ENCODE measurements at regions not wholly inside any gene's neighbourhood (a gene's known extent, or its start where the extent isn't known, plus 50 kb on each side); places are given as distances from the start of the nearest gene placed in this dataset.
A peak's percentile ranks its signal among the peaks of the same experiment; 100 is the strongest.

DNA sequence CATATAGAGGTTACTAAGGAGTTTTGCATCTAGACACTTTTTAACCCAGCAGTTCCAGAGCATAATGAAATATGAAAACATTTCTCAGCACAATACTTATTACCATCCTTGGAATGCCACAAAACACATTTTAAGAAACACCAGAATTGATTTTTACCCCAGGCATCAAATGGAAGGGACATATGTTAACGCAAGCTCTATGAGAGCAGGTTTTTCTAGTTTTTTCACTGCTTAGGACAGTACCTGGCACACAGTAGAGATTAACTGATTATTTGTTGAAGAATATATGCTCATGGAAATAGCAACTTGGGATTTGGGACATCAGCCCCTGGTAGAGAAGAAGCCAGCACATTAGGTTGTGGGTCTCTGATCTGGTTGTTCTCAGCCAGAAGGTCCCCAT, 67.0 kb upstream of the ARID5B start:
- H3K4me1 ChIP-seq (ENCODE audit: insufficient read depth, low read length, poor library complexity, severe bottlenecking), result peaks cover 39% of the 10 kb centered on the region
- no peak for TF ChIP-seq CTCF (conservative IDR thresholded peaks at IDR 0.05; ENCODE audit: low read depth, low read length)
- no peak for TF ChIP-seq EZH2 (IDR thresholded peaks at IDR 0.05; ENCODE audit: borderline replicate concordance, low read depth, low read length, poor library complexity, severe bottlenecking)
- intact Hi-C loops (cut with micrococcal nuclease; ENCODE audit: unreplicated experiment), result loop anchor here (10.0 kb wide), 2 partner anchors 690 to 1010 kb away; no protein-coding TSS in a partner anchor
- CTCF ChIA-PET, result interaction anchor here (0.9 to 1.2 kb wide), 3 partner anchors 80 to 244 kb away, joined by 3 to 6 read pairs (median 3); no protein-coding TSS in a partner anchor
- H3K27ac ChIP-seq (ENCODE audit: low read depth, low read length, poor library complexity, severe bottlenecking), result peak overlapping the region; percentile 77
- no peak overlapping the region for H3K4me3 ChIP-seq (ENCODE audit: low read depth, low read length, poor library complexity, severe bottlenecking)
- H3K9me3 ChIP-seq (ENCODE audit: low read depth, low read length, poor library complexity, severe bottlenecking), result no peaks in the 10 kb centered on the region
- H3K27me3 ChIP-seq (replicated peaks; ENCODE audit: insufficient read depth, low read depth, low read length, poor library complexity), result no peaks in the 10 kb centered on the region
- DNase-seq (ENCODE audit: low spot score), result no peak
- POLR2A ChIA-PET (ENCODE audit: low non-redundant PET), result no interaction called here
- H3K36me3 ChIP-seq (ENCODE audit: insufficient read depth, low read length, poor library complexity, severe bottlenecking), result no peaks in the 10 kb centered on the region
- BruUV-seq (replicated peaks), result no TSS peak

- no peaks in the 10 kb centered on the region for H3K36me3 ChIP-seq (ENCODE audit: insufficient read depth, low read length, poor library complexity, severe bottlenecking)
- peak overlapping the region; percentile 0 for H3K4me3 ChIP-seq (ENCODE audit: low read depth, low read length, poor library complexity, severe bottlenecking)
- H3K9me3 ChIP-seq (ENCODE audit: low read depth, low read length, poor library complexity, severe bottlenecking), result no peaks in the 10 kb centered on the region
- H3K4me1 ChIP-seq (ENCODE audit: insufficient read depth, low read length, poor library complexity, severe bottlenecking), result peaks cover 39% of the 10 kb centered on the region
- DNase-seq (ENCODE audit: low spot score), result peak; percentile 80
- POLR2A ChIA-PET (ENCODE audit: low non-redundant PET), result interaction anchor here (0.7 kb wide), 1 partner anchor 609 kb away, joined by 9 read pairs; no protein-coding TSS in a partner anchor
- CTCF ChIA-PET, result interaction anchor here (0.5 to 1.2 kb wide), 6 partner anchors 81 to 682 kb away, joined by 3 to 6 read pairs (median 3); no protein-coding TSS in a partner anchor
- TSS peak; percentile 58 for BruUV-seq (replicated peaks)
- intact Hi-C loops (cut with micrococcal nuclease; ENCODE audit: unreplicated experiment), result loop anchor here (5.0 to 10.0 kb wide), 3 partner anchors 362 to 1011 kb away; no protein-coding TSS in a partner anchor
- no peaks in the 10 kb centered on the region for H3K27me3 ChIP-seq (replicated peaks; ENCODE audit: insufficient read depth, low read depth, low read length, poor library complexity)
- peak overlapping the region; percentile 77 for H3K27ac ChIP-seq (ENCODE audit: low read depth, low read length, poor library complexity, severe bottlenecking)
- TF ChIP-seq EZH2 (IDR thresholded peaks at IDR 0.05; ENCODE audit: borderline replicate concordance, low read depth, low read length, poor library complexity, severe bottlenecking) (no peak), CTCF (conservative IDR thresholded peaks at IDR 0.05; ENCODE audit: low read depth, low read length) (peak; percentile 57)
Observed at GRCh38 chr10:61835069-61835945, 66.2 kb upstream of the ARID5B start.

- BruUV-seq (replicated peaks), result no TSS peak
- CTCF ChIA-PET, result interaction anchor here (0.9 to 1.2 kb wide), 3 partner anchors 60 to 86 kb away, joined by 3 to 6 read pairs (median 6); no protein-coding TSS in a partner anchor
- POLR2A ChIA-PET (ENCODE audit: low non-redundant PET), result interaction anchor here (0.6 to 0.7 kb wide), 3 partner anchors 63 to 608 kb away, joined by 3 to 9 read pairs (median 3); no protein-coding TSS in a partner anchor
Observed at GRCh38 chr10:61835946-61836887, 65.3 kb upstream of the ARID5B start.

More at GRCh38 chr10:61835946-61836887, 65.3 kb upstream of the ARID5B start:
- no peak for TF ChIP-seq CTCF (conservative IDR thresholded peaks at IDR 0.05; ENCODE audit: low read depth, low read length)
- no peak for TF ChIP-seq EZH2 (IDR thresholded peaks at IDR 0.05; ENCODE audit: borderline replicate concordance, low read depth, low read length, poor library complexity, severe bottlenecking)
- Histone ChIP-seq H3K4me3 (ENCODE audit: low read depth, low read length, poor library complexity, severe bottlenecking) (peak overlapping the region; percentile 20), H3K27me3 (replicated peaks; ENCODE audit: insufficient read depth, low read depth, low read length, poor library complexity) (no peaks in the 10 kb centered on the region), H3K4me1 (ENCODE audit: insufficient read depth, low read length, poor library complexity, severe bottlenecking) (peaks cover 39% of the 10 kb centered on the region), H3K9me3 (ENCODE audit: low read depth, low read length, poor library complexity, severe bottlenecking) (no peaks in the 10 kb centered on the region), H3K36me3 (ENCODE audit: insufficient read depth, low read length, poor library complexity, severe bottlenecking) (no peaks in the 10 kb centered on the region), H3K27ac (ENCODE audit: low read depth, low read length, poor library complexity, severe bottlenecking) (peak overlapping the region; percentile 77)
- peak; percentile 91 for DNase-seq (ENCODE audit: low spot score)
- intact Hi-C loops (cut with micrococcal nuclease; ENCODE audit: unreplicated experiment), result loop anchor here (2.0 to 10.0 kb wide), 5 partner anchors 63 to 1011 kb away; no protein-coding TSS in a partner anchor

Measured in A673 (cell line).